ENCODE measurements at regions not wholly inside any gene's neighbourhood (a gene's known extent, or its start where the extent isn't known, plus 50 kb on each side); places are given as distances from the start of the nearest gene placed in this dataset.

DNA sequence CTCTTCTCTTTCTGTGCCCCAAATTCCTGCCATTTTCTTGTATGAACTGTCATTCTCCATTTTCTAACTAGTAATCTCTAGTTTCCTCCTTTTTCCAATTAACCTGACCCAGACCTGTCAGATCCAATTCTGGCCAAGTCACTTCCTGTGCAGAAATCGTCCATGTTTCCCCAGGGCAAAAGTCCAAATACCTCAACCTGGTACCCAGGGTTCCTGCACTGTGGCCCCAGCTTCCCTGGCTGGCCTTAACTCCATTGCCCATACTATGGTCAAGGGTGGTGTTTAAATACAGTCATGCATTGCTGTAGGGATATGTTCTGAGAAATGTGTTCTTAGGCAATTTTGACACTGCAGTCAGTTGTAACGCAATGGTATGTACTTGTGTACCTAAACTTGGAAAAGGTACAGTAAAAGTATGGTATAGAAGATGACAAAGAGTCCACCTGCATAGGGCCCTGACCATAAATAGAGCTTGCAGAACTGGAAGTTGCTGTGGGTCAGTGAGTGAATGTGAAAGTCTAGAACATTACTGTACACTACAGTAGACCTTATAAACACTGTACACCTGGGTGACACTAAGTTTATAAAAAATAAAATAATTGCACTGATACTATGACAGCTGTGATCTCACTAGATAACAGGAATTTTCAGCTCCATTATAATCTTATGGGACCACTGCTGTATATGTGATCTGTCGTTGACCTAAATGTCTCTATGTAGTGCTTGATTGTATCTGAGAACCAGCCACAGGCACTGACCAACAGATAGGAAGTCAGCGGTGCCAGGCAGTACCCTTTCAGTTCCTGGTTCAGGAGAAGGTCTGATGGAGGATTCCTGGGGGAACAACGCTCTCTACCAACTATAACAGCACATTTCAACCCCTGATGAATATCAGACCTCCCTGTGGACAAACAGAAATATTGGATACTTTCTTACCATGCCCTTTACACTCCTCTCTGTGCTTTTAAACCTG is 336.1 kb upstream of the PROK2 start:
- no peak for TF ChIP-seq MAZ (IDR thresholded peaks at IDR 0.05; ENCODE audit: borderline replicate concordance, low read depth, low read length)
- TF ChIP-seq, protein P1, sequence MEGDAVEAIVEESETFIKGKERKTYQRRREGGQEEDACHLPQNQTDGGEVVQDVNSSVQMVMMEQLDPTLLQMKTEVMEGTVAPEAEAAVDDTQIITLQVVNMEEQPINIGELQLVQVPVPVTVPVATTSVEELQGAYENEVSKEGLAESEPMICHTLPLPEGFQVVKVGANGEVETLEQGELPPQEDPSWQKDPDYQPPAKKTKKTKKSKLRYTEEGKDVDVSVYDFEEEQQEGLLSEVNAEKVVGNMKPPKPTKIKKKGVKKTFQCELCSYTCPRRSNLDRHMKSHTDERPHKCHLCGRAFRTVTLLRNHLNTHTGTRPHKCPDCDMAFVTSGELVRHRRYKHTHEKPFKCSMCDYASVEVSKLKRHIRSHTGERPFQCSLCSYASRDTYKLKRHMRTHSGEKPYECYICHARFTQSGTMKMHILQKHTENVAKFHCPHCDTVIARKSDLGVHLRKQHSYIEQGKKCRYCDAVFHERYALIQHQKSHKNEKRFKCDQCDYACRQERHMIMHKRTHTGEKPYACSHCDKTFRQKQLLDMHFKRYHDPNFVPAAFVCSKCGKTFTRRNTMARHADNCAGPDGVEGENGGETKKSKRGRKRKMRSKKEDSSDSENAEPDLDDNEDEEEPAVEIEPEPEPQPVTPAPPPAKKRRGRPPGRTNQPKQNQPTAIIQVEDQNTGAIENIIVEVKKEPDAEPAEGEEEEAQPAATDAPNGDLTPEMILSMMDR (conservative IDR thresholded peaks at IDR 0.05; ENCODE audit: low read depth, low read length): no peak
- TF ChIP-seq MXI1 (IDR thresholded peaks at IDR 0.05; ENCODE audit: borderline replicate concordance, low read depth, low read length): no peak
- no peak for TF ChIP-seq CHD1 (IDR thresholded peaks at IDR 0.05; ENCODE audit: low read depth, low read length)

Data from IMR-90 (cell line).